ENCODE measurements at regions not wholly inside any gene's neighbourhood (a gene's known extent, or its start where the extent isn't known, plus 50 kb on each side); places are given as distances from the start of the nearest gene placed in this dataset.

GRCh38 chr12:84315926-84316325 lies 596.7 kb downstream of the SLC6A15 start:
- TF ChIP-seq RFX5 (IDR thresholded peaks at IDR 0.05) (no peak), EP300 (IDR thresholded peaks at IDR 0.05) (no peak), MAZ (IDR thresholded peaks at IDR 0.05; ENCODE audit: borderline replicate concordance, low read depth, low read length) (no peak), CTCF (IDR thresholded peaks at IDR 0.05) (no peak), MYC (IDR thresholded peaks at IDR 0.05; ENCODE audit: borderline replicate concordance, low read length) (no peak), REST (IDR thresholded peaks at IDR 0.05) (no peak), RAD21 (conservative IDR thresholded peaks at IDR 0.05 in 1 of 2, IDR thresholded peaks at IDR 0.05 in 1 of 2) (no peak)

Measured in A549 (cell line).